ENCODE measurements at regions not wholly inside any gene's neighbourhood (a gene's known extent, or its start where the extent isn't known, plus 50 kb on each side); places are given as distances from the start of the nearest gene placed in this dataset.

GRCh38 chr19:30320916-30321315 is 51.3 kb upstream of the ZNF536 start:
- Mint-ChIP-seq H3K4me3 (no peak overlapping the region), H3K27me3 (peaks cover 0 to 8% (median 4%) of the 10 kb centered on the region in 3 donors), H3K27ac (no peak overlapping the region), H3K4me1 (no peaks in the 10 kb centered on the region), H3K36me3 (no peaks in the 10 kb centered on the region), H3K9me3 (peaks cover 2 to 15% (median 9%) of the 10 kb centered on the region in 7 donors)
- ATAC-seq (ENCODE audit: low read depth in 2 of 2), result no peak
- no peak for DNase-seq
